ENCODE measurements at regions not wholly inside any gene's neighbourhood (a gene's known extent, or its start where the extent isn't known, plus 50 kb on each side); places are given as distances from the start of the nearest gene placed in this dataset.

DNA sequence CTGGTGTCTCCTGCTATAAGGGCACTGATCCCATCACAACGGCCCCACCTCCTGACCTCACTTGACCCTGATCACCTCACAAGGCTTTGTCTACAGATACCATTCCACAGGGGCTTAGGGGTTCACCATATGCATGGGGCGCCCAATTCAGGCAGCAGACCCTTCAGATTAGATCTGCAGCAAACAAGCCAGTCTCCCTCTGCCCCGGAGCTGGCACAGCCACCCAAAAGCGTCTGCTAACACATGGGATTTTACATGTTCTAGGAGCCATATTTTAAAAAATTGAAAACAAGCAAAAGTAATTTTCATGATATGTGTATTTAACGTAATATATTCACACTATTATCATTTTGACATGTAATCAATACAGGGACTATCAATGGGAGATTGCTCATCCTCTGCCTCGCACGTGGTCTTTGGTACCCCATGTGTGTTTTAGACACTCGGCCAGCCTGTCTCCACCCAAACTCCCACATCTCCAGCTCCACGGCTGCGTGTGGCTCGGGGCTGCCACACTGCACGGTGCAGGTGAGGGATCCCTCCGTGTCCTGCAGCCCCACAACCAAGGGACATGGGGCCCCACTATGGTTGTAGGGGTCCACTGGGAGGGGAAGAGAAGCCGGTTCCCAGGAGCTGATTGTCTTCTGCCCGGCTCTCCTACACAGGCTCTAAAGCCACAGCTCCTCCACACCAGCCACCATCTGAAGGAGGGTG lies 107.6 kb downstream of the RBFOX3 start:
- TF ChIP-seq ZBTB7A (IDR thresholded peaks at IDR 0.05; ENCODE audit: low read depth) = no peak
- TF ChIP-seq, protein P1, sequence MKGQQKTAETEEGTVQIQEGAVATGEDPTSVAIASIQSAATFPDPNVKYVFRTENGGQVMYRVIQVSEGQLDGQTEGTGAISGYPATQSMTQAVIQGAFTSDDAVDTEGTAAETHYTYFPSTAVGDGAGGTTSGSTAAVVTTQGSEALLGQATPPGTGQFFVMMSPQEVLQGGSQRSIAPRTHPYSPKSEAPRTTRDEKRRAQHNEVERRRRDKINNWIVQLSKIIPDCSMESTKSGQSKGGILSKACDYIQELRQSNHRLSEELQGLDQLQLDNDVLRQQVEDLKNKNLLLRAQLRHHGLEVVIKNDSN (IDR thresholded peaks at IDR 0.05) = no peak
